OCI-LY7 (cell line): ENCODE measurements at regions not wholly inside any gene's neighbourhood (a gene's known extent, or its start where the extent isn't known, plus 50 kb on each side); places are given as distances from the start of the nearest gene placed in this dataset.

Source experiments
- CTCF ChIP-seq: fragments of 200-600 bp; sonication (generic); conservative IDR thresholded peaks from 2 replicates; pipeline ENCODE4 v1.5.1; 2014; ENCODE audit warnings: mild to moderate bottlenecking, antibody characterized with exemption, low read length, moderate library complexity, mixed read lengths
- EZH2phosphoT487 ChIP-seq: fragments of 200-600 bp; sonication (generic); IDR thresholded peaks from 2 replicates; pipeline ENCODE4 v1.6.1; 2018; ENCODE audit warnings: low read depth, borderline replicate concordance, mild to moderate bottlenecking, mixed run types, antibody characterized with exemption, low read length, moderate library complexity, mixed read lengths

- no peak for TF ChIP-seq CTCF
- TF ChIP-seq EZH2phosphoT487: no peak
Observed at GRCh38 chr12:45665941-45666340, 63.6 kb upstream of the ARID2 start.
